Embryonic facial prominence (tissue), 1 donor: ENCODE measurements at regions not wholly inside any gene's neighbourhood (a gene's known extent, or its start where the extent isn't known, plus 50 kb on each side); places are given as distances from the start of the nearest gene placed in this dataset.
"Not testable (repeated sequence)": the region's sequence is repeated elsewhere in the genome, so short reads cannot be mapped to it uniquely, and the experiment has no call there.

Experiments used
- DNase-seq: peaks from one replicate; pipeline ENCODE4 v3.0.0-alpha.2; 2016; ENCODE audit errors: extremely low spot score

DNA sequence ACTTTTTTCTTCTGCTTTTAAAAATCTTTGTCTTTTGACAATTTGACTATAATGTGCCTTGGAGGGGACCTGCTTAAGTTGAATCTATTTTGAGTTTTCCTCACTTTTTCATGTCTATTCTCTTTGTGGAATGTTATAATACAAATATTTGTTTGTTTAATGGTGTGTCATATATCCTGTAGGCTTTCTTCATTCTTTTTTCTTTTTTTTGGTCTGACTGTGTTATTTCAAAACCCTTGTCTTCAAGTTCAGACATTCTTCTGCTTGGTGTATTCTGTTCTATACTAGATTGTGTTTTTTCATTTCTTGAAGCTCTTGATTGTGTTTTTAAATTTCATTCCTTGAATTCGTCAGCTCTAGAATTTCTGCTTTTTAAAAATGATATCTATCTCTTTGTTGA, 228.2 kb downstream of the STK31 start:
- no peak for DNase-seq

DNA sequence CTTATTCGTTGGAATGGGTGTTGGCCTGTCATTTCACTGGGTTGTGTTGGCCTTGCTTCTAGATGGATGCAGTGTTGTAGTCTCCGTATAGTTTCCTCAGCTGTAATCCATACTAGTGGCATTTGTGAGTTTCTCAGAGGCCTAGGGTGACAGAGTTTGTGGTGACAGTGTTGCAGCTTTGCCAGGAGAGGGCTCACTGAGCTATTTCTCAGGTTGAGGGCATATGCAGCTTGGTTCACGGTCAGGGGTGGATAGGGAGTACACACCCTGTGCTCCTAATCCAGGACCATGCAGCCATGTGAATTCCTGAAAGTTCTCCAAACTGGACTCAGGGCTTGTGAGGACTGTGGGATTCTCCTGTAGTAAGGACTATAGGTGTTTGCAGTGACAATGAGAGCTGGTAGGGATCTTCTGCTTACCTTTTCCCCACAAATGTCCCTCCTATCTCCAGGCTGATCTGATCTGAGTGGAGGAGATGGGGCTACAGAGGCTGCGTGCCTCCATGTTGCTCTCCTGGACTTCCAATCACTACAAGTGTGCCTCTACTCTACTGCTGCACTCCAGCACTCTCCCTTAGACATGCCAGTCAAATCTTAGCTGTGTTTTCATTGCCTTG, 229.0 kb downstream of the STK31 start:
- DNase-seq, result no peak

DNA sequence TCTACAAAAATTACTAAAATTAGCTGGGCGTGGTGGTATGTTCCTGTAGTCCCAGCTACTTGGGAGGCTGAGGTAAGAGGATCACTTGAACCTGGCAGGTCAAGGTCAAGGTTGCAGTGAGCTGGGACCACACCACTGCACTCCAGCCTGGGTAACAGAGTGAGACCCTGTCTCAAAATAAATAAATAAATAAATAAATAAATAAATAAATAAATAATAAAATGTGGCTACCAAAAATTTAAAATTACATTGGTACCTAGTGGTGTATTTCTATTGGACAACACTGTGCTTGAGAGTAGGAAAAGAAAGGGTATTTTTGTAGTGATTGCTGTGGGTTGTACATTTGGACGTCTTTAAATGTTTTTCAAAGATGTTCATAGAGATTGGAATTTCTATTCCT, 229.7 kb downstream of the STK31 start:
- not testable (repeated sequence) for DNase-seq

DNA sequence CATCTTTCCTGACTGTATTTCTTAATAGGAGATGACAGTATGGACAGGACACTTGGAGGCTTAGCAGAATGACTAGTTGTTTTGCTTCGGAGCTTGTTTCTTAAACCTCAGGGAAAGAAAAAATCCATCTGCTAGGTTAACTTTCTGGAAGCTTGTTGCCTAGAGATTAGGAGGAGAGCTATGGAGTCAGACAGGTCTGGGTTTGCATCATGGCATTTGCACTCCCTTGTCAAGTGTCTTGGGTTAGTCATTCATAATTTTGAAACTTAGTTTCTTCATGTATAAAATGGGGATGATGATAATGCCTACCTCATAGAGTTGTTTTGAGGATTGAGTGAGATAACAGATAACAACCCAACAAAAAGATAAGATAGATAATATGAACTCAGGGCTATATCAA, 231.5 kb downstream of the STK31 start:
- DNase-seq, result no peak

DNA sequence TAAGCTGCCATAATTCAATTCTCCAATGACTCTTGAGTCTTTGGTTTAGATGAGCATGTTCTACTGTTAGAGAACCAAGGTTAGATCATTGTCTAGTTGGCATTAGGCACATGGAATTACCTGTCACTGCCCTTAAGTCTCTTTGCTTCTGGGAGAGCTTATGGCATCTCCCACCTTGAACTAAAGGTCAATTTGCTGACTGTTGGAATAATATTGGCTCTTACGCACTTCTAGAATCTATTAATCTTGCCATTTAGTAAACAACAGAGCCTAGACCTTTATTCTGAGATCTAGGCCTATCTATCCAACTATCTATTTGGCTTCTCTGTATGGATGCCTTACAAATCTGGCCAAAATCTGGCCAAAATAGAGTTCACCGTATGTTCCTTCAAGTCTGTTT, 232.0 kb downstream of the STK31 start:
- no peak for DNase-seq

DNA sequence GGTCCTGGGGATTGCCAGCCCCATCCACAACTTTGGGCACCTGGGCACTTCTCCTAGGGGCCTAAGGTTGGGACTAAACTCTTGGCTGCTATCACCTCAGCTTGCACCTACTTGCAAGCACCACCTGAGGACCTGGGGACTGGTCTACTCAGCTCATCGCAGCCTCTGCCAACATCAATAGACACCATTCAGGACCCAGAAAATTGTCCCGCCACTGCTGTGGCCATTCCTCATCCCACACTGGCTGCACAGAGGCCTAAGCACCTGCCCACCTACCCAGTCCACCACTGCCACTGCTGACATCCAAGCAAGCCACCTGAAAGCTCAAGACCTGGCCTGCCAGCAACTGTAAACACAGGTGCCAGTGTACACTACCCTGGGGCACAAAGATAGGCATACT, 234.1 kb downstream of the STK31 start:
- no peak for DNase-seq

DNA sequence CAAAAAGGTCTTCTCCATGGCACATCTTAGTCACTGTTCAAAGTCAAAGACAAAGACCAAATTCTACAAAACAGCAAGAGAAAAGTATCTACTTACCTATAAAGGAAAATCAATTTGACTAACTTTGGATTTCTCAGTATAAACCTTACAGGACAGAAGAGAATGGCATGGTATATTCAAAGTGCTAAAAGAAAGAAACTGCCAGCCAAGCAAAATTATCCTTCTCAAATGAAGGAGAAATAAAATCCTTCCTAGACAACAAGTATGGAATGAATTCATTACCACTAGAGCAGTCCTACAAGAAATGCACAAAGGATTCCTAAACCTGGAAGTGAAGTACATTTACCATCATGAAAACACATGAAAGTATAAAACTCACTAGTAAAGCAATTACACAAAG, 235.5 kb downstream of the STK31 start:
- no peak for DNase-seq

DNA sequence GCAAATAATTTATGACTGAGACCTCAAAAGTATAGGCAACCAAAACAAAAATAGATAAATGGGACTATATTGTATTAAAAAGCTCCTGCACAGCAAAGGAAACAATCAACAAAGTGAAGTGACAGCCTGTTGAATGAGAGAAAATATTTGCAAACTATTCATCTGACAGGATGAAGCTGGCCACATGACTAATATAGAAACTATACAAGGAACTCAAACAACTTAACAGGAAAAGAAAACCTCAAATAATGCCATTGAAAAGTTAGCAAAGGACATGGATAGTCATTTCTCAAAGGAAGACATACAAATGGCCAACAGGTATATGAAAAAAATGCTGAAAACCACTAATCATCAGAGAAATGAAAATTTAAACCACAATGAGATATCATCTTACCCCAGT, 245.1 kb downstream of the STK31 start:
- no peak for DNase-seq

DNA sequence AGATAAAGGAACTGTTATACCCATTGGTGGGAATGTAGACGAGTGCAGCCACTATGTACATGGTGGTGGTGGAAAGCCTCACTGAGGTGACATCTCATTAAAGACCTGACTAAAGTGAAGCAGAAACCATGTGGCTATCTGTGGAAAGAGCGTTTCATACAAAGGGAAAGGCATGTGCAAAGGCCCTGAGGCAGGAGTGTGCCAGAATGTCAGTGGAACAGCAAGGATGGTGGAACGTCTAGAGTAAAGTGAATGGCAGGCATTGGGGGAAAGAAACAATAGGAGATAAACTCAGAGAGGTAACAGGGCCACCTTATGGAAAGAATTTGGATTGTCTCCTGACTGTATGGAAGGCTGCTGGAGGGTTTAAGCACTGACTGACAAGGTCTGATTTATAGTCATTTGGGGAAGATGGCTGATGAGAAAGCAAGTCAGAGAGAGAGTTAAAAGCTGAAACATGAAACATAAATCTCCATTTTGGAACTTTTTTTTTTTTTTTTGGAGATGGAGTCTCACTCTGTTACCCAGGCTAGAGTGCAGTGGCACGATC, 245.7 kb downstream of the STK31 start:
- no peak for DNase-seq

DNA sequence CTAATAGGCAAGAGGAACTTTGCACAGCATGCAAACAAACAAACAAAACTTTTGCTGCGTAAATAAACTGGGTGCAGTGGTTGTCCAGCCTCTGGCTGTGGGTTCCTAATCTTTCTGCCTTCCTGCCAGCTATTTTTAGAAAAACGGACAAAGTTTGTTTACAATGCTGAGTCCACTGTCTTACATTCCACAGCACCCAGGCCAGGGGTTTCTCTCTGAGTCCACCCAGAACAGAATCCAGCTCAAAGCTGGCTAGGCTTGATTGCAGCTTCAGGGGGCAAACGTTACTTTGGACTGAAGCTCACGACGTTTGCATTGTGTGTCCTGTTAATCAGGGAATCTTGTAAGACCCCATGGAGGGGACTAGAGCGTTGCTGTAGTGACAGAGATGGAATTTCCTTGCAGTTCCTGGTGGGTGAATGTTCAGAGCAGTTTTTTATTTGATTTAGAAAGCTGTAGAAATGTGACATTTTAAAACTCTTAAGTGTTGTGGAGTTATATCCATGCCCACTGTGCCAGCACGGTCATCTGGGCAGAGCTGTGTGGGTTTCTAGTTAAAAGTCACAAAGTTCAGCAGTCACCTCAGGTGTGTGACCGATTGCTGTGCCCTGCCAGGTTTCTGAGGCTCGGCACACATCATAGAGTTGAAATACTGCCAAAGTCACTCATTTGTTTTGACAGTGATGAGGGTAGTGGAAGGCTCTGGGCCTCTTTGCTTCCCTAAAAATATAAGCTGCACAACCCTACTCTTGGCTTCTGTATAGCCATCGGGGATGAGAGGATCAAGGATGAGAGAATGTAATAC, 247.0 kb downstream of the STK31 start:
- DNase-seq, result no peak

DNA sequence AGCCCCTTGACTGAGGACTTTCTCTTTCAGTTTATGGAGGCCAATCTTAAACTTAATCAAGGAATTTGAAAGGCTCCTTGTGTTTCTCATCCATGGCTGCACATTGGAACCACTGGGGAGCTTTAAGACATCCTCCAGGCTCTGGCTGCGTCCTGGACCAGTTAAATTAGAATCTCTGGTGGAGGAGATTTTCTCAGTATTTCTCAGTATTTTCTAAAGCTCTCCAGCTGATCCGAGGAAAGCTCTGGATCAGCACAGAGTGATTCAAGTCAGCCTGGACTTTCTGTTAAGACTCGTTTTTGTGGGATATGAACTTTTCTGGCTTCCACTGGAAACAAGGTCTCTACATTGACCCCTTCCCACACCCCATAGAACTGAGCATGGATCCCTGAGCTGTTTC, 249.8 kb downstream of the STK31 start:
- no peak for DNase-seq

DNA sequence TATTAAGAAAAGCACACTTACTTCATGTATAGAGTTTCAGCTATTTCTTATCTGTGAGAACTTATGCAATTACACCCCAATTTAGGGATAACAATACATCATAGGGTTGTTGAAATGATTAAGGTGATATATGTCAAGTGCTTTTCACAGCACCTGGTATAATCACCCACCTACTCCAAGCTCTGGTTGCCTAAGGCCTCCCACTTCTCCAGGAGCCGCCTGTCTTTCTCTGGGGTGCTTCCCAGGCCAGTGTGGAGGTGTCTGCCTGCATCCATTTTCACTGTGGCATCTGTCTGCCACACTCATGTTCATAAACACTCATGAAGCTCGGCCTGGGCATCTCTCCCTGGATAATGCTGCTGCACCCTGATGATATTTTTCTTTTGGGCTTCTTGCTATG, 250.3 kb downstream of the STK31 start:
- no peak for DNase-seq

DNA sequence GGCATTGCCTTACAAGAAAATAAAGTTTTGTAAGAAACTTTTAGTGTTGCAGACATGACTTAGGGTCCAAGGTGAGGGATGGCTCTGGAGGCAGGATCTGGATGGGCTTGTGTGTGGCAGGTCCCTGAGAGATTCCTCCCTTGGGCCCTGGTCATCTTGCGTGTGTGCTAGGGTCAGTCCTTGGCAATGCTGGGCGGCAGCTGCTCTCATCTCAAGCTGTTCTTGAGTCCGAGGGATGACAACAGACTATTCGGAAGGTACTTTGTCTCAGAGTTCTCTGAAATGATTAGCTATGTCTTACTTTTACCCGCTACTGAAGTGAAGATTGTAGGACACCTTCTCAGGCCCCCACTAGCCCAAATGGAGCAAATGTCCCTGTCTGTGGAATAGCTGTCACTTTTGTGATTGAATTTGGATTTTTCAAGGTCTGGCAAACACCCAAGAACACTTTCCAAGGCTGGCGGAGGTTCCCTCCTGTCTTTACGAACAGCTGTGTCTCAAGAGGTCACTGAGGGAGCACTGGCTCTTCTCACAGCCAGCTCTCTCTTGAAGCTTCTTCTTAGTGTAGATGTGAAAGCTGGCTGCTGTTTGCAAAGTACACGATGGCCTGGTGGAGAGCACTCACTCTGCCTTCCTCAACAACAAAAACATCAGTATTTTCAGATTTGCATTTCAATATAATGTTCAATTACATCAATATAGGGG, 253.6 kb downstream of the STK31 start:
- DNase-seq, result no peak

DNA sequence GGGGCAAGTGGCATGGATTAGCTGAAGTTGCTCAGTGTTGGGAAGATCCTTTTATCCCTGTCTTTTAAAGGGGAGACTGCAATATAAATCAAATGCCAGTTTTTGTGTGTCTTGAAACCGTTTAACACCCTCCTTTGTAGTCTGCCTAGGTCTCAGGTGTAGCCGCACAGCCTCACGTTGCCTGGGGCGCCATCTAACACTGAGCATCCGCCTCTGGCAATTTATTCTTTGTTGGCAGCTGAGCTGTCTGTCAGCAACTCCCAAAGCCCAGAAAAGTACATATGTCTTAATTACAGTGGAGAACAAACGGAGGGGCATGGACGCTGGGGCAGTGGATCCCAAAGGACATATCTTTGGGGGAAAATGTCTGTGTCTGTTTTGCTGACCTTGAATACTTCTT, 254.7 kb downstream of the STK31 start:
- no peak for DNase-seq

DNA sequence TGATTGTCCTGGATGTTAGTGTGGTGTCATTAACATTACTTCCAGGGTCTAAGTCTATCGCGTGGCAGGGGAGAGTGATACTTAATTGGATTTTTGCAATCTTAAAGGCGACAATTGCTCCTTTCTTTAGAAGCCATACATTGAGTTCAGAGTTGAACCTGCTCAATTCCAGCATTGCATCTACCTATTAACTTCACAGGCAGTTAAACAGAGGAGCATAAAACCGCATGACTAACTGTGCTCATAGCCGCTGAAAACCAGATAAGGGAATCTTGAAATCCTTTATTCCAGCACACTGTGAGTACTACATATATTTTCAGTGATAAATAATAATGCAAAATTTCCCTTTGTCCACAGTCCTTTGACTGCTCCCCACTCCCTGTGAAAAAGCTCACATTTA, 255.3 kb downstream of the STK31 start:
- DNase-seq, result no peak

DNA sequence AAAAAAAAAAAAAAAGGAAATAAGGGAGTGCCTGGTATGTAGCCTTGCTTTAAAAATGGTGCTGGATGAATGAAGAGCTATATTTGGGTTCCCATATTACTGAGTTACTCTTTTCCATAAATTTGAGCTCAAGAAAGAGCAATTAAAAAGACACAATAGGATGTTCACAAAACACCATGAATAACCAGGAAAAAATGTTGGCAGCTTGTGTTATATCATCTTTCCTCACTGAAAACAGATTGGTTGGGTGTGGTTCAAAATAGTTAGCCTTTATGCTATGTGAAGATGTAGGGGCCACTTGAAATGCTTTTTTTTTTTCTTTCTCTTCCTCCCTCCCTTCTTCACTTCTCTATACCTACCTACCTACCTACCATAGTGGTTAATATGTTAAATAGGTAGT, 256.9 kb downstream of the STK31 start:
- no peak for DNase-seq

DNA sequence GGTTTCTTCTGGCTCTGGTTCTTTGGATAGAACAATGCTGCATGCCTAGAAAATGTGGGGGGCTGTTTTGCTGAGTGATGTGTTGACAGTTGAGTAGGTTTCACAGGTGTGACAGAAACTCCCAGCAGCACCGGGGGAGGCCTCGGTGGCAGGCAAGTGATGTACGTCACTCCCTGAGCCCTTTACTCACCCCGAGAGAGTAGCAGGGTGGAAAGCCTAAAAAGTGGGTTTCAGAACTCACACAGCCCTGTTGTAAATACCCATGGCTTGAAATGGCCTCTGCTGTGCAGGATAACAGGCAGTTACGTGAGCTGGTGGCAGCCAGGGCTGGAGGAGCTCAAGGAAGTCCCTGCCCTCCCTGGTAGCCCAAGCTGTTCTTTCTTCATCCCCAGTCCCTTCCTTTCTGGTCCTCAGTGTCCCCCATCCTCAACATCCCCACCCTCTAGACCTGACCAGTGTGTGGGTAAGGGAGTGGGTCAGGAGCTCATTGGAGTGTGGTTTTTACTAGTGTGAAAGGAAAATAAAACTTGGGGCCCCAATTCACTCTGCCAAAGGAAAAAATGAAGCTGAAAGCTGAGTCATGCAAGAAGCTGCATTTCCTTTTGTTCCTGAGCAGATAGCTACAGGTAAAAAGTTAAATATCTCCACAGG, 258.1 kb downstream of the STK31 start:
- DNase-seq, result no peak

DNA sequence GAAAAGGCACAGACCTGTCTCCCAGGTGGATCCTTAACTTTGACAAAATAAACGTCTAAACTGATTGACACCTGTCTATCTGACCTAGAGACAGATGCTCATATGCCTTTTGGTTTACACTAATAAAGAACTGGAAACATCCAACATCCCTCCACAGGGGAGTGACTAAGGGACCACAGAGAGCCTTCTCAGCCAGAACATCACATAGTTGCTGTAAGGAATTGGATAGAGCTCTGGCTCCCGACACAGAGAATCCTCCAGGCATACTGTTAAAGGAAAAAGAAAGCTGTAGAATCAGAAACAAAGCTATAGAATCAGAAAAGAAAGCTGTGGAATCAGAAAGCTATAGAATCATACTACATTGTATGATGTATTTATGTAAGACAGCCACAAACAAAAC, 258.8 kb downstream of the STK31 start:
- DNase-seq, result no peak

DNA sequence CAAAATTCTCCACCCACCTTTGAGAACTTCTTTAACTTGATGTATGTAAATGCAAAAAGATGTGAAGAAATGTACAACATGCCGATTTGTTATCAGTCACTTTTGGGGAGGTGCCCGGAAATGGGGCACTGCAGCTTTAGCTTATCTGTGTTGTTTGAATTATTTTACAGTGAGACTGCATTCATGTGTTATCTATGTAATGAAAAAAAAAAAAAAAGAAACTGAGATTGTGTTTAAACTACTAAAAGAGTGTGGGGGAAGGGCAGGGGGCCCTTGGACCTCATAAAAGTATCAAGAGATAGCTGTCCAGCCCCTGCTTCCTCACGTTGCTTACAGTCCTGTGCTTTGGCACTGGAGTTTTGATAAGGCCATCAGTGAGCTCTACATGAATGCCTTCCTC, 259.4 kb downstream of the STK31 start:
- no peak for DNase-seq

DNA sequence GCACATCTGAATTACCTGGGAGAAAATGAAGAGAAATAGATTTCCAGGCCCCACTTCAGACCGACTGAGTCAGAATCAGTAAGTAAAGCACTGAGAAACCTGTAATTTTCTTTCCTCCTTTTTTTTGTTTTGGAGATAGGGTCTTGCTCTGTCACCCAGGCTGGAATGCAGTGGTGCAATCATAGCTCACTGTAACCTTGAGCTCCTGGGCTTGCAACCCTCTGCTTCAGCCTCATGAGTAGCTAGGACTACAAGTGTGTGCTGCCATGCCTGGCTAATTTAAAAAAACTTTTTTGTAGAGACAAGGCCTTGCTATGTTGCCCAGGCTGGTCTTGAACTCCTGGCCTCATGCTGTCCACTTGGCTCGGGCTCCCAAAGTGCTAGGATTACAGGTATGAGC, 260.2 kb downstream of the STK31 start:
- no peak for DNase-seq

DNA sequence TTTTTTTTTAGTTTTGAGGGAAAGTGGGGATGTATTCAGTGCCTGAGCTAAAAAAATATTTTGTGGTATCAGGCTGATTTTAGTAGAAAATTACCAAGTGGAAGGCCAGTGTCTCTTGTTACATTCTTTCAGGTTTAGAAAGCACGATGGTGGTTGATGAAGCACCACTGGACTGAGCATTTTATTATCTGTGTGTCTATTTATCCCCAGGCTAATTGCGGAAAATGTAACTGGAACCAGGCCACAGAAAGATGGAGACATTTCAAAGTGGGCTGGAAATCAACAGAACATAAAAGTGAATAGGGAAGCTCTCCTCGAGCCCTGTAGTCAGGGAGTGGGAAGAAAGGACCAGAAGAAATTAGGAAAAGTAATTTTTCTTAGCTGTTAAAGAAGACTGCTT, 261.0 kb downstream of the STK31 start:
- no peak for DNase-seq

DNA sequence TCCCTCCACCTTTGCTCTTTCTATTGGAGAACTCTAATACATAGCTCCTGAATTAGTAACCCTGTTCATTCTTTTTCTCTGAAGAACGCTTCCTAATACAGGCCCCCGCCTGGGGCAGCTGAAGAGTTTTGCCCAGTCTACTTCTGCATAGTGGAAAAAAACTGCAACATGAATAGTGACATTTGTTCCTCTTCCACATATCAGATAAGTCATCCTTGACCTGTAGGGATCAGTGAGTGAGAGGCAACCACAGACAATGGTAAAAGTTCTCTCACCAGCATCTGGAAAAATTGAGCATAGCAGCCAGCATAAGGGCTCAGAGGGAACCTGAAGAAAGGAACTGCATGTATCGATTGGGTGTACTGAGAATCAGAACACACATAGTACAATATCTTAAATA, 262.0 kb downstream of the STK31 start:
- no peak for DNase-seq
